ENCODE measurements at regions not wholly inside any gene's neighbourhood (a gene's known extent, or its start where the extent isn't known, plus 50 kb on each side); places are given as distances from the start of the nearest gene placed in this dataset.

- Histone ChIP-seq H3K27ac (no peak overlapping the region), H3K27me3 (replicated peaks) (no peaks in the 10 kb centered on the region), H3K4me3 (ENCODE audit: low read depth, low read length) (no peak overlapping the region), H3K36me3 (replicated peaks) (no peaks in the 10 kb centered on the region)
- no peak for TF ChIP-seq CTCF (IDR thresholded peaks at IDR 0.05; ENCODE audit: low read depth, low read length, missing control alignments)
- DNase-seq = no peak
- in situ Hi-C loops (cut with HindIII; ENCODE audit: low pct_ligation_motif_present, low sequenced_read_pairs) = no loop called here
Observed at GRCh38 chr5:105565531-105565930, 2002.9 kb upstream of the NUDT12 start.

GRCh38 chr5:105563842-105564241 lies 2001.3 kb upstream of the NUDT12 start:
- Histone ChIP-seq H3K36me3 (replicated peaks) (no peaks in the 10 kb centered on the region), H3K27ac (no peak overlapping the region), H3K27me3 (replicated peaks) (no peaks in the 10 kb centered on the region), H3K4me3 (ENCODE audit: low read depth, low read length) (no peak overlapping the region)
- no peak for DNase-seq
- no peak for TF ChIP-seq CTCF (IDR thresholded peaks at IDR 0.05; ENCODE audit: low read depth, low read length, missing control alignments)
- in situ Hi-C loops (cut with HindIII; ENCODE audit: low pct_ligation_motif_present, low sequenced_read_pairs) = no loop called here

- no peak overlapping the region for H3K4me3 ChIP-seq (ENCODE audit: low read depth, low read length)
- no peaks in the 10 kb centered on the region for H3K27me3 ChIP-seq (replicated peaks)
- in situ Hi-C loops (cut with HindIII; ENCODE audit: low pct_ligation_motif_present, low sequenced_read_pairs) = no loop called here
- H3K27ac ChIP-seq = no peak overlapping the region
- H3K36me3 ChIP-seq (replicated peaks) = no peaks in the 10 kb centered on the region
- no peak for TF ChIP-seq CTCF (IDR thresholded peaks at IDR 0.05; ENCODE audit: low read depth, low read length, missing control alignments)
- no peak for DNase-seq
Observed at GRCh38 chr5:105554568-105555169, 1992.1 kb upstream of the NUDT12 start.

GRCh38 chr5:105544300-105544699 lies 1981.7 kb upstream of the NUDT12 start:
- TF ChIP-seq CTCF (IDR thresholded peaks at IDR 0.05; ENCODE audit: low read depth, low read length, missing control alignments) = no peak
- in situ Hi-C loops (cut with HindIII; ENCODE audit: low pct_ligation_motif_present, low sequenced_read_pairs) = no loop called here
- no peaks in the 10 kb centered on the region for H3K27me3 ChIP-seq (replicated peaks)

GRCh38 chr5:105536675-105537074 lies 1974.1 kb upstream of the NUDT12 start:
- H3K4me3 ChIP-seq (ENCODE audit: low read depth, low read length) = no peak overlapping the region
- TF ChIP-seq CTCF (IDR thresholded peaks at IDR 0.05; ENCODE audit: low read depth, low read length, missing control alignments) = no peak
- DNase-seq = no peak
- H3K36me3 ChIP-seq (replicated peaks) = no peaks in the 10 kb centered on the region
- in situ Hi-C loops (cut with HindIII; ENCODE audit: low pct_ligation_motif_present, low sequenced_read_pairs) = no loop called here
- no peaks in the 10 kb centered on the region for H3K27me3 ChIP-seq (replicated peaks)
- no peak overlapping the region for H3K27ac ChIP-seq

More at GRCh38 chr5:105544300-105544699, 1981.7 kb upstream of the NUDT12 start:
- no peak overlapping the region for H3K4me3 ChIP-seq (ENCODE audit: low read depth, low read length)
- DNase-seq = no peak
- no peaks in the 10 kb centered on the region for H3K36me3 ChIP-seq (replicated peaks)
- H3K27ac ChIP-seq = no peak overlapping the region

- no peak for DNase-seq
- Histone ChIP-seq H3K27ac (no peak overlapping the region), H3K36me3 (replicated peaks) (no peaks in the 10 kb centered on the region), H3K4me3 (ENCODE audit: low read depth, low read length) (no peak overlapping the region), H3K27me3 (replicated peaks) (no peaks in the 10 kb centered on the region)
- TF ChIP-seq CTCF (IDR thresholded peaks at IDR 0.05; ENCODE audit: low read depth, low read length, missing control alignments) = no peak
- in situ Hi-C loops (cut with HindIII; ENCODE audit: low pct_ligation_motif_present, low sequenced_read_pairs) = no loop called here
Observed at GRCh38 chr5:105530716-105531261, 1968.2 kb upstream of the NUDT12 start.
